HG03159 (cell line): ENCODE measurements at regions not wholly inside any gene's neighbourhood (a gene's known extent, or its start where the extent isn't known, plus 50 kb on each side); places are given as distances from the start of the nearest gene placed in this dataset.

ENCODE experiments used
- ATAC-seq: cut with Tn5 transposase; IDR thresholded peaks from one replicate; pipeline ENCODE4 v1.9.1; 2021; ENCODE audit warnings: mild to moderate bottlenecking, moderate library complexity; ENCODE audit not compliant: unreplicated experiment

DNA sequence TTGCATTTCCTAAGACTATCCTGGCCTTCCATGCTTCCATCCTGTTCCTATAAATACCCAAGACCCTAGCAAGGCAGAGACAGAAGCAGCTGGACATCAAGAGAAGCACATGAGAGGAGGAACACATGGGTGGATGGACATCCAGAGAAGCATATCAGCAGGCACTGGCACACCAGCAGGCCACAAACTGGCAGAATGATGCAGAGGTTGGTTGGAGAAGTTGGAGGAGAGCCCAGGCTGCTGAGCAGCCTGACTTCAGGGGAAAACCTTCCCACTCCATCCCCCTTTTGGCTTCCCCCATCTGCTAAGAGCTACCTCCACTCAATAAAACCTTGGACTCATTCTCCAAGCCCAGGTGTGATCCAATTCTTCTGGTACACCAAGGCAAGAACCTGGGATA, 332.5 kb downstream of the FRK start:
- ATAC-seq: no peak

GRCh38 chr6:115721564-115721963, 339.1 kb downstream of the FRK start:
- ATAC-seq: no peak

- no peak for ATAC-seq
Observed at GRCh38 chr6:115720900-115721299, 339.8 kb downstream of the FRK start.

DNA sequence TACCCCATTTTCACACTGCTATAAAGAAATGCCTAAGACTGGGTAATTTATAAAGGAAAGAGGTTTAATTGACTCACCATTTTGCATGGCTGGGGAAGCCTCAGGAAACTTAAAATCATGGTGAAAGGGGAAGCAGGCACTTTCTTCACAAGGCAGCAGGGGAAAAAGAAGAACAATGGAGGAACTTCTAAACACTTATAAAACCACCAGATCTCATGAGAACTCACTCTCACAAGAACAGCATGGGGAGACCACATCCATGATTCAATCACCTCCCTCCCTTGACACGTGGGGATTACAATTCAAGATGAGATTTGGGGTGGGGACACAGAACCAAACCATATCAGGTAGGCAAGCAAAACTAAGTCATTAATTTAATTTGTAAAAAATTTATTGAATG, 343.2 kb downstream of the FRK start:
- peak; percentile 54 for ATAC-seq

- peak; percentile 97 for ATAC-seq
Observed at GRCh38 chr6:115717062-115717461, 343.6 kb downstream of the FRK start.

DNA sequence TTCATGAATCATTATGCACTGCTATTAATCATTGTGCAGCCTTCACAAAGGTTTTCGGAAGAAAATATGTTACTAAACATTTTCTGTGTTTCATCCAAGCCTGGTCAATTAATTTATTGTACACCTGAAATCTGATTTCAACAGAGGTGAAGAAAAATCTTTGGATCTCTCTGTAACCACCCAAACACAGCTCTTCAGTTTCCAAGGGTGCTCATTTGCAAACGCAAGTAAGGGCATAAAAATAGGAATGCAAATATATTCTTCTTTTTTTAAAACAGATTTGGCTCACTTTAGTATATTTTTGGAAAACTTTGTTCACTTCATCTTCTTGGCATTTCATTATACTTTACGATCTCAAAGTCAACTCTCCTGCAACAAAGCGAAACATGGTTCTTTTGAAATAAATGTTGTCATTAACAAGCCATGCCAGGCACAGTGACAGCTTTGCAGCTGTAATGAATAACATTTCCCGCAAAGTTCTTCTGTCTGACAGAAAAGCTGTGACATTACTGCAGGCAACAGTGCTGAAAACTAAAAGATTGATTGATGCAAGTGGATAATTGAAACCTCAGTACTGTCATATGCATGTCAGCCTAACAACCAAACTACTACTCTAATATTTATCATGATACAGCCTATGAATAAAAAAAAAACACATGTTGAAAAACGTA, 348.3 kb downstream of the FRK start:
- no peak for ATAC-seq

GRCh38 chr6:115708850-115709249, 351.8 kb downstream of the FRK start:
- ATAC-seq: no peak

DNA sequence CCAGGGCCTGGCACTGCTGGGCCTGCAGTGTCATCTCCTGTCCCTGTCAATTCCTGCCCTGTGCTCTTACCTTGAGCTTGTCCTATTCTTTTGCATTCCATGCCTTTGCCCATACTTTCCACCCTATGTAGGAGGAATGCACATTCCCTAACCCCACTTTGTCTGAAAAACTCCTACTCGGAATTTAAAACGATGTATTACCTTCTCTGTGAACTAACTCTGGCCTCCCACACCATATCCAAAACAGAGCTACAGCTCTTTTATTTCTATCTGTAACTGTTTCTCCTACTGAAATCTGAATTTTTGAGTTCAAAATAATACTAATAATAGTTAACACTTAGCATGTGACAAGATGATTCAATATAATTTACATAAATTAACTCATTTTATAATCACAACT, 353.7 kb downstream of the FRK start:
- ATAC-seq: no peak

DNA sequence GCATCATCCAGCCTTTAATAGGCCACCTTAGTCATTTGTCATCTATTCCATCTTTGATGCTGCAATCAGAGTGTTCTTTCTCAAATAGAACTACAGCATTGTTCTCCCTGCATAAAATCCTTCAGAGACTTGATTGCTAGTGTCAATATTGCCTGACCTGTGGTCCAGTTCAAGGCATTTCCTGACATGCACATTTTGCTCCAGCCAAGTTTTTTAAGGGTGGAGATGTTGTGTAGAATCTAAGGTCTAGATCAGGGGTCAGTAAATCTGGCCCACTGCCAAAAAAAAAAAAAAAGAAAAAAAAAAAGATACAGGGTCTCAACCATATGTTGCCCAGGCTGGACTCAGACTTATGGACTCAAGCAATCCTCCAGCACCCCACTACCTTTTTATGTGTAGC, 354.4 kb downstream of the FRK start:
- ATAC-seq: no peak

- no peak for ATAC-seq
Observed at GRCh38 chr6:115704028-115704427, 356.7 kb downstream of the FRK start.

DNA sequence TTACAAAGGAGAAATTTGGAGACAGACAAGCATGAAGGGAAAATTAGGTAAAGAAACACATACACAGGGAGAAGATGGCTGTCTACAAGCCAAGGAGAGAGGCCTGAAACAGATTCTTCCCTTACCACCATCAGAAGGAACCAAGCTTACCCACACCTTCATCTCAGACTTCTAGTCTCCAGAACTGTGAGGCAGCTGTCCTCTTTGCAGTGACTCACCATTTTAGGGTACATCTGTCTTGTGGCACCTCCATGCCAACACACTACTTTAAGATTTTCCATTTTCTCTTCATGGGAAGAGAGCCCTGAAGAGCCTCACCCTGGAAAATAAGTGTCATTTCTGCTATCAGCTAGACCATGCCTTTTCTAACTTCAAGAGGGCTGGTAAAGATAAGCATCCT, 369.3 kb downstream of the FRK start:
- no peak for ATAC-seq

DNA sequence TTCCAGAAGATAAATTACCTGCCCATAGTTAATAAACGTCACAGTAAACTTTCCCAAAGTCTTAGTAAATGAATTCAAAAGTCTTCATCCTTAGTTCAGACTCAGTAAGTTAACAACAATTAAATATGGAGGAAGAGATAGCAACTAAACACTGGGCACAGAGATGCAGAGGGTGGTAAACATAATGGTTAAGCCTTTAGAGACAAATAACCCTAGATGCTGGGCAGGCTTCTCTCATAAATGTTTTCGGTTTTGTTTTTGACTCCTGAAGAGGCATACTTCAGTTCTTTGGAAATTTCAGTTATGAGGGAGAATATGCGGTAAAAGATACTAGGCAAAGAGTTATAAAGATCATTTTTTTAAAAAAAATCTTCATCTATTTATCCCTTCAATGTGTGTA, 369.8 kb downstream of the FRK start:
- no peak for ATAC-seq

GRCh38 chr6:115681978-115682775, 378.5 kb downstream of the FRK start:
- no peak for ATAC-seq

GRCh38 chr6:115680621-115681020, 380.1 kb downstream of the FRK start:
- ATAC-seq: no peak

GRCh38 chr6:115677198-115677597, 383.5 kb downstream of the FRK start:
- ATAC-seq: no peak

DNA sequence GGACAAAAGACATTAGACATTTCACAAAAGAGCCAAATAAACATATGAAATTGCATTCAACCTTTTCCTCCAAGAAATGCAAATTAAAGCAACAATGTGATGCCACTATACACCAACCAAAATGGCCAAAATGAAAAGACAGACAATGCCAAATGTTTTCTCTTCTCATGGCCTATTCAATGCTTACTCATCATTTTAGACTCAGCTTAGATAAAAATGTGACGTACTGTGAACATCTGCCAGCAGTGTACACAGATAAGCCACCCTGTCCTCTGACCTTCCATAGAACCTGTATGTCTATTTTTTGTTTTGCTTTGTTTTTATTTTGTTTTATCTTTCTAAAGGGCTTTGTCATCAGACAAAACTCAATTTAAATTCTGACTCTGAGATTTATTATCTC, 385.2 kb downstream of the FRK start:
- ATAC-seq: no peak

- no peak for ATAC-seq
Observed at GRCh38 chr6:115668781-115669180, 391.9 kb downstream of the FRK start.

DNA sequence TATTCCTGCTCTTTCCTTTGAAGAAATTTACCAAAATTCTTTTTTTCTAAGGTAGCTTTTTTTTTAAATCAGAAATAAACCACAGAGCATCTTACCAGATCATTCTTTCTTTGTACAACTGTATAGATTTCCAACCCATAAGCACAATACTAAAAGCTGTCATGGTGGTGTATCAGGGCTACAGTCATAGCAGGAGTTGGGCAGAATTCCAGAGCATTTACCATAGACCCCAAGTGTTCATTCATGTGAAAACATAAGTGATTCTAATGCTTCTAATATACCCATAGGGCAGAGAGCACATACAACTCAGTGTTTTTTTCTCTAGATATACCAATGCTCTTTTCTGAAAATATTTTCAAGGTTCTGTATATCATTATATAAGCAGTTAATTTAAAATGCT, 392.5 kb downstream of the FRK start:
- no peak for ATAC-seq

- ATAC-seq: no peak
Observed at GRCh38 chr6:115667478-115668026, 393.1 kb downstream of the FRK start.

- ATAC-seq: no peak
Observed at GRCh38 chr6:115666997-115667396, 393.7 kb downstream of the FRK start.

GRCh38 chr6:115665310-115665709, 395.4 kb downstream of the FRK start:
- no peak for ATAC-seq

DNA sequence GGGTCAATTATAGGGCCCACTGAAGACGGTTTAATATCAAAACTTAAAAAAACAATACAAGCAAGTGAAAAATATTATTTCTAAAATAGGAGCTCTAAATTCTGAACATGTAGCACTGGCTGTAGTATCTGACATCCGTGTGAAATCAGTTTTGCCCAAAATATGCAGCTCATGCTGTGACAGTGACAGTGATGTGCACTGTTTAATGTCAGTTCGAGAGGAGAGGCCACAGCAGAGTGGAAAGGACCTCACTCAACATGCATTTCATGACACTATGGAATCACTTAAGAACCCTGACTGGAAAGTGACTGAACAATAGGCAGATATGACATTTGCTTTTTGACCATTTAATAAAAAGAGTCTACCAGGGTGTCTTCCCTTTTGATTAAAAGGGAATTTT, 397.0 kb downstream of the FRK start:
- ATAC-seq: no peak
